HG02938 (cell line): ENCODE measurements at regions not wholly inside any gene's neighbourhood (a gene's known extent, or its start where the extent isn't known, plus 50 kb on each side); places are given as distances from the start of the nearest gene placed in this dataset.
"Not testable (repeated sequence)": the region's sequence is repeated elsewhere in the genome, so short reads cannot be mapped to it uniquely, and the experiment has no call there.

Experiments
- ATAC-seq: cut with Tn5 transposase; IDR thresholded peaks from one replicate; pipeline ENCODE4 v1.9.1; 2021; ENCODE audit warnings: mild to moderate bottlenecking, moderate library complexity; ENCODE audit not compliant: unreplicated experiment

- ATAC-seq: no peak
Observed at GRCh38 chrX:124234348-124234747, 98.1 kb upstream of the TEX13D start.

DNA sequence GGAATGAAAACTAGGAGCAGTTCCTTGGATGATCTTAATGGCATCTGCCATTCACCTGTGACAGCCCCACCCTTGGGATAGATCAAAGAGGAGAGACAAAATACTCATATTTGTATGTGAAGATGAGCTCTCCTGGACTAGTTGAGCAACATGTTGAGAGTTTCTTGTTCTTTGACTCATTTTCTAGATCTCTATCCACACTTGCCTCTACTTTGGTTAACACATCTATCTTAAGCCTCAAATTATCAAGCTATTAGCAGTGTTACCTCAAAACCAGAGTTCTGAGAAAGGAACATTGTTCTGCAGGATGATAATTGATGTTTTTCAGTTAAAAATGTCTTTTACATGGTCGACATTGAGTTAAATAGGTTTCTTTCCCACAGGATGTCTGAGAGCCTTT lies 94.2 kb upstream of the TEX13D start:
- no peak for ATAC-seq

DNA sequence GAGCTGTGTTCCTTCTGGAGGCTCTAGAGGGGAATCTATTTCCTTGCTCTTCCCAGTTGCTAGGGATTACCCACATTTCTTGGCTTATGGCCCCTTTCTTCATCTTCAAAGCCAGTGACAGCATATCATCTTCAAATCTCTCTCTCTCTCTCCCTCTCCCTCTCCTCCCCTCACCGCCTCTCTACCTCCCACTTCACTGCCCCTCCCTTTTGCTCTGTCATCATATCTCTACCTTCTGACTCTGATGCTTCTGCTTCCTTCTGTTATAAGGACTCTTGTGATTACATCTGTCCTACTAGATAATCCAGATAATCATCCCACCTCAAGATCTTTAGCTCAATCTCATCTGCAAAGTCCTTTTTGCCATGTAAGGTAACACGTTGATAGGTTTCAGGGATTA lies 93.1 kb upstream of the TEX13D start:
- ATAC-seq: peak; percentile 28

GRCh38 chrX:124239911-124240310 lies 92.5 kb upstream of the TEX13D start:
- peak; percentile 93 for ATAC-seq

DNA sequence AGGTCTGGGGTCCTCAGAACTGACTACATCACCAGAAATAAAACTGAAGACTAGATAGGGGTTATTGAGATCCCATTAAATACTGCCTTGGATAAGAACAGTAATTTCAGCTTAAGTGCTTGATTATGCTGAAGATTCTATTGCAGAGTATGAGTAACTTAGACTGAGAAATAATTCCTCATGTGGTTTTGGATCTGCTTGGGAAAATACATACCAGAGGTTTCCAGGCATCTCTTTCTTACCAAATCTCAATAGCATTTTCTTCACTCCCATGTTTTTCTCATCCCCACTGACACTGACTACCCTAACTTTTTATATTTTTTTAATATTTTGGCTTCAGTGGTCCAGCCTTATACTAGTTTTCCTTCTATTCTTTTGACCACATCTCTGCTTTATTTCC lies 92.0 kb upstream of the TEX13D start:
- no peak for ATAC-seq

DNA sequence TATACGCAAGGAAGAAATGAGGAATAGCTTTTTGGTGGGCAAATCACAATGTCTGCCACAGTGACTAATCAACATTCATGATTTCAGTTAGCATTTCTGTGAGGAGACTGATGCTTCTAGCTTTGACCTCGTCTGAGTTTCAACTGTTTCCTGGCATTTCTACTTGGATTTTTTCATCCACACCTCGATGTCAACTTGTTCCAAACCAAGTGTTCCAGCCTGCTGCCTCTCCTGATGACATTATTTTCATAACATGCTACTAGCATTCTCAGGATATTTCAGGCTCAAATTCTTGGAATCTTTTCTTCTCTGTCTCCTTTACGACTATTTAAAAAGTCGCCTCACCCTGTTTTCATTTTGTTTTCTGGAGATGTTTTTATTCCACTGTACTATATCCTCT lies 90.3 kb upstream of the TEX13D start:
- ATAC-seq: no peak

DNA sequence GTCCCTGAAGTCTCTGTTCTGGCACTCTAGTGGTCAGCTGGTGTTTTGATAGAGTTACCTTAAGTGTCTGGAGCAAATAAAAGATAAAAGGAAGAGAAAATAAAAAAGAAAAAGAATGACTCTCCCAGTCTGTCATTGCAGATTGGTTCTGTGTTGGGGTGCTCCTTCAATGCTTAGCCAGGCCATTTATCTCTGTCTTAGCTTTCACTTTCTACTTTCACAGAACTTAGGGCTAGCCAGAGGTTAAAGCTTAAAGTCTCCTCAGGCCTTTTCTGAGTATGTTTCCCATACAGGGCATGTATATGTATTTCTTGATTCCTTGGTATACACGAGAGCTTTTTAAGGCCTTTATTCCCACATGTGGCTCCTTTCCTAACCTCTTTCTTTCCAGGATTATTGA lies 83.1 kb upstream of the TEX13D start:
- peak; percentile 61 for ATAC-seq

DNA sequence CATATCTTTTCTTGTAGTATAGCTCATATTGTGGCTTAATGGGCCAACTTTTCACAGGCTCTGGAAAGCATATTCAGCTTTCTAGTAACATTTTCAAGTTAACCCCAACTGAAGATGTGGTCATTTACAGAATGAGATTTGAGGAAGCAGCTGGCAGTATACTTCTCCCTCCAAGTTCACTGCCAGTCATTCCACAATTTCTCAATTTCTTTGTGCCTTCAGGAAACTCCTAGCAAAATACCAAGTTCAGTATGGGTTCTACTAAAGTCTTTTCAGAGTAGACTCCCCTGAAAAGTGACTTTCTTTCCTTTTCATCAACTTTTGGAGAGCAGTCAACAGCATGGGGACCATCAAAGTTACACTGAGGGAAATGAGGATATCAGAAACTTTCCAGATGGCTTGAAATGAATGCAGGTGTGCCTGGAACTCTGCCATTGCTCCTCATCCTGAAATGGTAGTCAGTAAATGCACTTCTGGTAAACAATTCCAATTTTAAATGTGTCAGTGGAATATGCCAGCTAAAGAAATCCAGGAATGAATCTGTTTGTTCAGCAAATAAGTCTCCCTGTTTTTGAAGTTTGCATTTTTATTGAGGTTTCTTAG lies 81.5 kb upstream of the TEX13D start:
- ATAC-seq: no peak

DNA sequence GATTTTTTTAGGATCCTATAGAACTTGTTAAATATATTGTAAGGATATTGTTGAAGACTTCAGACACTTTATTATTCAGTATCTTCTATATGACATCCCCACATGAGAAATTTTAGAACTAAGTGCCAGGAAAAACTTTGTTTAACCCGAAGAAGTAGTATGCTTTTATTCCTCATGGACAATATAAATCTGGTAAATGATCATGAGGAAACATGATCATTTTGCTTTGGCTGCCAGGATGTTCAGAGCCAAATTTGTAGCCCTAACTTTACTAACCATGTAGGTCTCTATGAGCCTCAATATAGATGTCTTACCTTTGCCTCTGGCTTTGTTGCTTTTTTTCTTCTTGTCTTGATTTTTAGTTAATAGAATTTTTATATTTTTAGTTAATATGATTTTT lies 77.8 kb upstream of the TEX13D start:
- ATAC-seq: no peak

DNA sequence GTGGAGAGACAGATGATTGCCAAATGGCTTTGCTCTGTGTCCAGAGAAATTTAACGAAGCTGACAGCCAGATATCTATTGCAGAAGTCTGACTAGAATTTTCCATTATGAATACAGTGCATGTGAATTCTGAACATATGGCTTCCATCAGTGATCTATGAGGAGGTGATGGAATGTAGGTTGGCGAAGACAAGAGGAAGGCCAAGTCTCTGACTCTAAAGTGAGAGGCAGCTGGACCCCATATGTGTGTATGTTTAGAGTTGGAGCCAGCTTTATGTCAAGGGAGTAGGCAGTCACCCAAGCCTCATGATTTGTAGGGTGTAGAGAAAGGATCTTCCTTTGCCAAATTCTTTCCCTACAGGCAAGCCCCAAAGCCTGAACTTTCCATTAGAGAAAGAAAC lies 76.2 kb upstream of the TEX13D start:
- ATAC-seq: no peak

DNA sequence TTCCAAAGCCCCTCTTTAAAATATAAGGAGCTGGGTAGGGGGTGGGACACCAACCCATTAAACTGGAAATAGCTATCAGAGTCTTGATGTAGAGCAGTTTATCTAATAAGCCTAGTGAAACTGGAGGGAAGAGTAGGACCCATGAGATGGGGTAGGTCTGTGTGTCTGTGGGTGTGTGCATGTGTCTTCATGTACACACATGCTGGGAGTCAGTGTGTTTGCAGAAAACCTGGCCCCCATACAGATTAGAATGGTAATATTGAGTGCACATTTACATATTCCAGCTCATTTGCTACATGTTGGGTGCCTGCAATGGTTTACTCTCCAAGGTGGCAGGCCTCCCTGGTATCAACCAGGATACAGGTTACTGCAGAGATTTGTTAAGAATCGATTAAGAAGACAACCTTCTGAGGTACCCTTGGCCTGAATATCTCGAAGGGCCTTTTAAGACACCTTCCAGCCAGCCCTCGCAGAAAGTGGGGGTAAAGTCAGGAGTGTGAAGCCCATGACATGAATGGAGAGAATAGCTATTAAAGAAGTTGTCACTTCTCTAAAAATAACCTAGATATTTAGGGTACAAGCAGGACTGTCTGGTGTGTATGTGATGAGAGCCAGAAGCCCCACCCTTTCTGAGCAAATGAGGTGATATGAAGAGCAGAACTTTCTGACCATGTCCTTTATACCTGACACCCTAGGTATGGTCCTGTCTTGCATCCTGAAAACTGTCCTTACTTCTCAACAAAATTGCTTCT lies 75.7 kb upstream of the TEX13D start:
- ATAC-seq: no peak

GRCh38 chrX:124257924-124258702 lies 74.3 kb upstream of the TEX13D start:
- no peak for ATAC-seq

DNA sequence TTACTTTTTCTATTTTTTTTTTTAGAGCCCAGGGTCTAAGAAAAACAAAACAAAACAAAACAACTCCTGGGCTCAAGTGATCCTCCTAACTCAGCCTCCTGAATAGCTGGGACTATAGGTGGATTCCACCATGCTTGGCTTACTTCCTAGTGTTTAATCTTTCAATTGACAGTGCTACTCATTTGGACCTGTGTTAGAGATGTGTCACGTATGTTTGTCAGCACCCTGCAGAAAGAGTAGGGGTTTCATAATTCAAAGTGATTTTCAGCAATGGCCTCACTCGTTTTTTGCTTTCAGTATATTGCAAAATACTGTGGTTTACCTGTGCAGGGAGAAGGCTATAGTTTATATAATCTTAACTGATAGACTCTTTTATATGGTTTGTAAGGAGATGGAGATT lies 71.6 kb upstream of the TEX13D start:
- no peak for ATAC-seq

DNA sequence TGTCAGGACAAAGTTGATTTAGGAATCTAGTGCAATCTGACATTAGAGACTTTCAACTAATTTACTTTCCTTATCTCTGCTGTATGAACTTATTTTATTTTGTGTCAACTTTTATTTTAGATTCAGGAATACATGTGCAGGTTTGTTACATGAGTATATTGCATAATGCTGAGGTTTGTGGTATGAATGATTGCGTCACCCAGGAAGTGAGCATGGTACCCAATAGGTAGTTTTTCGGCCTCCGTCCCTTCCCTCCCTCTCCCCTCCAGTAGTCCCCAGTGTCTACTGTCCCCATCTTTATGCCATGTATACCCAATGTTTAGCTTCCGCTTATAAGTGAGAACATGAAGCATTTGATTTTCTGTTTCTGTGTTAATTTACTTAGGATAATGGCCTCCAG lies 68.7 kb upstream of the TEX13D start:
- no peak for ATAC-seq

GRCh38 chrX:124268099-124268498 lies 64.4 kb upstream of the TEX13D start:
- ATAC-seq: no peak

DNA sequence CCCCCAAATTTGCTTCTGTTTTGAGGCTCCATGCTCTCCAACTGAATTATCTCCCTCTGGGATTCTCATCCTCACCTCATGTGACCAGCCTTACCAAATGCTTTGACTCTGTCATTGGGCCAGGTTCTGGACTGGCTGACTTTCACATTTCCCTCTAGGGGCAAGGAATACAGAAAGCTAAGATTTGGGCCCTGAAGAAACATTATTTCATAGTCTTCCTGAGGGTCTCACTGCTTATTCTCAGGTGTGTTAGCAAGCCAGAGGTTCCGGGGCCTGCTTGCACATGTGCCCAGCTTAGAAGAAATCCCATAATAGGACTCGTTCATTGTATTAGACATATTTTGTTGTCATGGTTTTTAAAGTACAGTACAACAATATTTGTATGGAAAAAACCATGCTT lies 62.6 kb upstream of the TEX13D start:
- ATAC-seq: no peak

- not testable (repeated sequence) for ATAC-seq
Observed at GRCh38 chrX:124271599-124271998, 60.9 kb upstream of the TEX13D start.

DNA sequence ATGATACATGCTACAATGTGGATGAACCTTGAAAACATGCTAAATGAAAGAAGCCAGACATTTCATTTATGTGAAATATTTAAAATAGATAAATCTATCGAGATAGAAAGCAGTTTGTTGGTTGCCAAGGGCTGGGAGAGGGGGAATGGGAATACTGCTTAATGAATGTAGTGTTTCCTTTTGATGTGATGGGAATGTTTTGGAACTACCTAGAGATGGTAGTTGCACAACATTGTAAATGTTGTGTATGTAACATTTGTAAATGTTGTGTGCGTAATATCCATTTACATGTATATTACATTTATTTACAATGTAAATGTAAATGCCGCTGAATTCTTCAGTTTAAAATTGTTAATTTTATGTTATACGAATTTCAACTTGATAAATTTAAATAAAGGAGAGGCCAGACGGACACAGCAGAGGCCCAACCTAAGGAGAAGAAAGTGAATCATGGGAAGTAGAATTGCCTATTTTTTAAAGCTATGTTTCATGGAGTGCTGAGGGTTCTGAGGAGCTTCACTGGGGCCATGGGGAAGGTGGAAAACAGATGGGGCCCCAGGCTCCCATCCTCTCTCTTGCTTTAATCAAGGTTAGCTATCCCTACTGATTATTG lies 60.0 kb upstream of the TEX13D start:
- ATAC-seq: no peak

DNA sequence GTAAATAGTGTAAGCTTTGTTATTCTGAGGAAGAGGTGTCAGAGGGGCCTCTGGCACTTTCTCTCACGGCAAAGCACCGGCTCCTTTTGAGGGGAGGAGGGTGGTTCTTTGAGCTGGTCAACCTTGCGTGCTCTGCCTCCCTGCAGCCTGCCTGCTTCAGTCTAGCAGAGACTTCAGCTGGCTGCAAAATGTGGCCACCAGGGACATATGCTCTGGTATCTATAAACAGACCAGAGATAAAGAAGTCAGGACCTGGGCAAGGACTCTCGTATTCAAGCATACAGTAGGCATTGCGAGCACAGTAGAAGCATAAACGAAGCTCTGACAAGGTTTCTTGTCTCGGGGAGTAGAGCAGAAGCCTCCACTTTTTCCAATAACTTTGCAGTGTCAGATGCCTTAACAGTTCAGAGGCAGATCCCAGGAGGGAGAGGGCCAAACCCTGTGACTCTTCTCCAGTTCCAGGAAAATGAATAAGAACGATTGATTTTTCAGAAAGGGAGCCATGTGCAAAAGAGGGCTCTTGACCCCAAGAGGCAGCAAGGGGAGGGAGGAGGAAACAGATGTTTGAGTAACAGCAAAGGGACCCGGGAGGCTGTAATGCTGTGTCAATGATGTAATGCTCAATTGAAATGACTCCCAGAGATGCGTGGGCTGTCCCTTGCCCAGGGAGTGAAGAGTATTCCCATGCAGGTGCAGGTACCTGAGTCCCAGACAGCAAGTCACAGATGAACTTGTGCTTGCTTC lies 57.9 kb upstream of the TEX13D start:
- ATAC-seq: no peak

- ATAC-seq: no peak
Observed at GRCh38 chrX:124275182-124275894, 57.1 kb upstream of the TEX13D start.
